GM12875 (cell line): ENCODE measurements at regions not wholly inside any gene's neighbourhood (a gene's known extent, or its start where the extent isn't known, plus 50 kb on each side); places are given as distances from the start of the nearest gene placed in this dataset.
"Not testable (repeated sequence)": the region's sequence is repeated elsewhere in the genome, so short reads cannot be mapped to it uniquely, and the experiment has no call there.

Source experiments
- H3K4me3 ChIP-seq: one replicate; pipeline ENCODE4 v1.5.1; 2011; ENCODE audit warnings: low read depth, low read length, control low read depth
- CTCF ChIP-seq: IDR thresholded peaks from 2 replicates; pipeline ENCODE4 v1.5.1; 2011; ENCODE audit warnings: low read depth, mild to moderate bottlenecking, control low read depth, inconsistent platforms, low read length, moderate library complexity, borderline replicate concordance; ENCODE audit not compliant: insufficient read depth

- TF ChIP-seq CTCF = no peak
Measured at GRCh38 chr17:13888056-13888609, 181.2 kb upstream of the COX10 start.

GRCh38 chr17:13908971-13909370 is 160.3 kb upstream of the COX10 start:
- not testable (repeated sequence) for H3K4me3 ChIP-seq

More at GRCh38 chr17:13888056-13888609, 181.2 kb upstream of the COX10 start:
- H3K4me3 ChIP-seq = no peak overlapping the region

- no peak for TF ChIP-seq CTCF
- H3K4me3 ChIP-seq = no peak overlapping the region
Measured at GRCh38 chr17:13909901-13910519, 159.3 kb upstream of the COX10 start.

GRCh38 chr17:13917634-13918033 is 151.7 kb upstream of the COX10 start:
- H3K4me3 ChIP-seq = no peak overlapping the region

GRCh38 chr17:13918247-13918646 is 151.1 kb upstream of the COX10 start:
- no peak for TF ChIP-seq CTCF
- no peak overlapping the region for H3K4me3 ChIP-seq

More at GRCh38 chr17:13917634-13918033, 151.7 kb upstream of the COX10 start:
- TF ChIP-seq CTCF = no peak

GRCh38 chr17:13919818-13920217 is 149.5 kb upstream of the COX10 start:
- no peak for TF ChIP-seq CTCF
- H3K4me3 ChIP-seq = no peak overlapping the region

GRCh38 chr17:13920413-13920812 is 148.9 kb upstream of the COX10 start:
- TF ChIP-seq CTCF = no peak
- H3K4me3 ChIP-seq = no peak overlapping the region
